Heart left ventricle (tissue), 16 donors: ENCODE measurements at regions not wholly inside any gene's neighbourhood (a gene's known extent, or its start where the extent isn't known, plus 50 kb on each side); places are given as distances from the start of the nearest gene placed in this dataset.

Source experiments
- ATAC-seq, 4 donors: fragments of 200-7000 bp; cut with Tn5 transposase; one replicate each; pipeline ENCODE4 v1.9.1; 2020 to 2022; ENCODE audit warnings: moderate library complexity in 4 of 4, mild to moderate bottlenecking in 3 of 4, moderate number of reproducible peaks in 1 of 4
- DNase-seq, 5 donors: peaks; one replicate each; pipeline ENCODE4 v3.0.0-alpha.2; 2020
- H3K27ac ChIP-seq, 12 donors: fragments of 200-600 bp; sonication (generic) in 4 of 12; one replicate each; pipeline versions ENCODE4 v1.5.0 to v1.8.0; 2016 to 2022; ENCODE audit warnings: mild to moderate bottlenecking in 2 of 12
- H3K27me3 ChIP-seq, 9 donors: fragments of 200-600 bp; sonication (generic) in 2 of 9; one replicate each; pipeline versions ENCODE4 v1.5.1 to v1.8.0; 2016 to 2022; ENCODE audit warnings: mild to moderate bottlenecking in 3 of 9
- H3K36me3 ChIP-seq, 9 donors: fragments of 200-600 bp; sonication (generic) in 2 of 9; one replicate each; pipeline versions ENCODE4 v1.5.0 to v1.8.0; 2018 to 2022; ENCODE audit warnings: mild to moderate bottlenecking in 2 of 9
- H3K4me1 ChIP-seq, 12 donors: fragments of 200-600 bp; sonication (generic) in 4 of 12; one replicate each; pipeline versions ENCODE4 v1.5.0 to v1.8.0; 2016 to 2022; ENCODE audit warnings: mild to moderate bottlenecking in 3 of 12
- H3K4me3 ChIP-seq, 12 donors: fragments of 200-600 bp; sonication (generic) in 4 of 12; one replicate each; pipeline versions ENCODE4 v1.5.0 to v1.8.0; 2017 to 2022; ENCODE audit warnings: mild to moderate bottlenecking in 9 of 12, moderate library complexity in 4 of 12
- H3K9me3 ChIP-seq, 12 donors: fragments of 200-600 bp; sonication (generic) in 4 of 12; one replicate each; pipeline versions ENCODE4 v1.5.0 to v1.8.0; 2016 to 2022; ENCODE audit warnings: mild to moderate bottlenecking in 1 of 12
- CTCF ChIP-seq, 12 donors: fragments of 200-600 bp; sonication (generic) in 4 of 12; IDR thresholded peaks; one replicate each; pipeline versions ENCODE4 v1.5.0 to v1.8.0; 2018 to 2022; ENCODE audit warnings: antibody characterized with exemption in 12 of 12, mild to moderate bottlenecking in 5 of 12
- POLR2A ChIP-seq, 2 donors: fragments of 450-650 bp; IDR thresholded peaks; one replicate each; pipeline ENCODE4 v1.6.1; 2017; ENCODE audit warnings: antibody characterized with exemption in 2 of 2, mild to moderate bottlenecking in 2 of 2, moderate library complexity in 2 of 2
- WGBS, 4 donors: extraction: QIAGEN DNeasy Blood & Tissue Kit in 2 of 4; methylation state at CpG; one replicate each; pipeline versions ENCODE4 v1.1.5 to v1.1.7; 2013 to 2018; 5-methylcytosine and 5-hydroxymethylcytosine counted together
- intact Hi-C, 10 donors: fragments of 100-400 bp; cut with DNase I; formaldehyde crosslinking; loops; one replicate each; pipeline versions ENCODE4 v1.11.1 to v1.14.2; 2022
- donor health status: ischemic (EF 13 %, LVEDD 7.1; RV severe dilation, severe dysfunction).
- donor health status: healthy with polysubstance abuse.
- donor health status: DM: no; HTN: yes; CAD: no.
- donor health status: DM: no; HTN: no; CAD: no.
- donor health status: ischemic (EF 25% LVEDD 6.9; RV normal size, moderate dysfunction).
- donor health status: ischemic (EF 25% LVEDD 5.7; RV mildly dilated, moderate dysfunction).
- donor health status: healthy.
- donor health status: DM: yes; HTN: yes; CAD: no.
- donor health status: ischemic (EF 35%, LVEDD 5.7; RV mildly dilated, moderate dysfunction).
- donor health status: nonischemic (EF 11% LVEDD 7.7; RV severe dilation, severe dysfunction).
- donor health status: DM: yes; HTN: yes; CAD: no.
- donor health status: PGD.
- donor health status: ischemic (EF 29% LVEDD 5.4; RV normal size, mild dysfunction).
- donor health status: nonischemic (EF 23%, LVEDD 6.1; RV moderate dilation, normal function).

- intact Hi-C loops = loop anchor here in 2 of 10 donors (5.0 to 10.0 kb wide), 2 partner anchors 132 to 134 kb away; no protein-coding TSS in a partner anchor
- DNase-seq (no peak), ATAC-seq (no peak)
- TF ChIP-seq CTCF (IDR thresholded peaks at IDR 0.05) = no peak
- no peak for TF ChIP-seq POLR2A (IDR thresholded peaks at IDR 0.05)
- Histone ChIP-seq H3K9me3 (no peaks in the 10 kb centered on the region), H3K4me3 (no peak overlapping the region), H3K27me3 (no peaks in the 10 kb centered on the region), H3K27ac (no peak overlapping the region), H3K36me3 (no peaks in the 10 kb centered on the region), H3K4me1 (peaks cover 0 to 26% (median 16%) of the 10 kb centered on the region in 12 donors)
- 82 to 87% (median 86%) methylated on average over 7 of the region's 7 CpGs for WGBS, 4 donors
Measured at GRCh38 chr6:40893021-40893420, 146.0 kb downstream of the UNC5CL start.

- H3K4me1 ChIP-seq = peaks cover 0 to 26% (median 16%) of the 10 kb centered on the region in 12 donors
- no peaks in the 10 kb centered on the region for H3K36me3 ChIP-seq
- DNase-seq (no peak), ATAC-seq (no peak)
- H3K27me3 ChIP-seq = no peaks in the 10 kb centered on the region
- intact Hi-C loops = loop anchor here in 2 of 10 donors (5.0 to 10.0 kb wide), 2 partner anchors 133 to 135 kb away; no protein-coding TSS in a partner anchor
- H3K9me3 ChIP-seq = no peaks in the 10 kb centered on the region
- WGBS, 4 donors = 90 to 96% (median 94%) methylated on average over 8 of the region's 8 CpGs
- H3K4me3 ChIP-seq = no peak overlapping the region
- no peak overlapping the region for H3K27ac ChIP-seq
- no peak for TF ChIP-seq POLR2A (IDR thresholded peaks at IDR 0.05)
- TF ChIP-seq CTCF (IDR thresholded peaks at IDR 0.05) = no peak
Measured at GRCh38 chr6:40892223-40892622, 146.8 kb downstream of the UNC5CL start.

GRCh38 chr6:40891686-40892085 is 147.3 kb downstream of the UNC5CL start:
- WGBS, 4 donors = 81 to 91% (median 84%) methylated on average over 8 of the region's 8 CpGs
- no peak for TF ChIP-seq CTCF (IDR thresholded peaks at IDR 0.05)
- no peak for TF ChIP-seq POLR2A (IDR thresholded peaks at IDR 0.05)
- no peaks in the 10 kb centered on the region for H3K27me3 ChIP-seq
- no peak overlapping the region for H3K4me3 ChIP-seq
- H3K36me3 ChIP-seq = no peaks in the 10 kb centered on the region
- no peak overlapping the region for H3K27ac ChIP-seq
- no peaks in the 10 kb centered on the region for H3K9me3 ChIP-seq
- H3K4me1 ChIP-seq = peaks cover 0 to 24% (median 12%) of the 10 kb centered on the region in 12 donors
- intact Hi-C loops = loop anchor here in 2 of 10 donors (5.0 to 10.0 kb wide), 2 partner anchors 133 to 136 kb away; no protein-coding TSS in a partner anchor
- DNase-seq (no peak), ATAC-seq (no peak)

- no peaks in the 10 kb centered on the region for H3K27me3 ChIP-seq
- ATAC-seq (no peak), DNase-seq (no peak)
- 80 to 100% (median 86%) methylated on average over 1 to 2 of the region's 2 CpGs for WGBS, 4 donors
- intact Hi-C loops = loop anchor here in 2 of 10 donors (5.0 to 10.0 kb wide), 2 partner anchors 134 to 136 kb away; no protein-coding TSS in a partner anchor
- TF ChIP-seq POLR2A (IDR thresholded peaks at IDR 0.05) = no peak
- no peak for TF ChIP-seq CTCF (IDR thresholded peaks at IDR 0.05)
- no peaks in the 10 kb centered on the region for H3K36me3 ChIP-seq
- no peak overlapping the region for H3K27ac ChIP-seq
- peaks cover 0 to 18% (median 9%) of the 10 kb centered on the region in 12 donors for H3K4me1 ChIP-seq
- H3K9me3 ChIP-seq = no peaks in the 10 kb centered on the region
- H3K4me3 ChIP-seq = no peak overlapping the region
Measured at GRCh38 chr6:40891131-40891530, 147.9 kb downstream of the UNC5CL start.
